Liver (tissue), 8 donors: ENCODE measurements at regions not wholly inside any gene's neighbourhood (a gene's known extent, or its start where the extent isn't known, plus 50 kb on each side); places are given as distances from the start of the nearest gene placed in this dataset.

Experiments
- DNase-seq: peaks from one replicate; pipeline ENCODE4 v3.0.0-alpha.2; 2017; ENCODE audit warnings: low spot score
- H3K27ac ChIP-seq, 2 donors: one replicate each; pipeline ENCODE4 v1.7.0; 2013; ENCODE audit warnings: inconsistent platforms in 2 of 2, low read length in 2 of 2, control low read depth in 1 of 2, low read depth in 1 of 2, mild to moderate bottlenecking in 1 of 2
- H3K27me3 ChIP-seq, 4 donors: one replicate each; pipeline versions ENCODE4 v1.6.1 to v1.7.0; 2013; ENCODE audit warnings: low read length in 3 of 4, inconsistent platforms in 1 of 4, mild to moderate bottlenecking in 1 of 4, moderate library complexity in 1 of 4; ENCODE audit not compliant: control insufficient read depth in 4 of 4, insufficient read depth in 4 of 4
- H3K36me3 ChIP-seq, 4 donors: one replicate each; pipeline versions ENCODE4 v1.6.1 to v1.7.0; 2013; ENCODE audit warnings: low read length in 3 of 4, mild to moderate bottlenecking in 3 of 4, low read depth in 1 of 4, moderate library complexity in 1 of 4; ENCODE audit not compliant: control insufficient read depth in 4 of 4, insufficient read depth in 3 of 4
- H3K4me1 ChIP-seq, 4 donors: one replicate each; pipeline versions ENCODE4 v1.6.1 to v1.7.0; 2013; ENCODE audit warnings: low read length in 3 of 4, mild to moderate bottlenecking in 3 of 4, moderate library complexity in 1 of 4; ENCODE audit not compliant: control insufficient read depth in 4 of 4, insufficient read depth in 4 of 4
- H3K4me3 ChIP-seq, 3 donors: one replicate each; pipeline versions ENCODE4 v1.6.1 to v1.7.0; 2013; ENCODE audit warnings: low read length in 3 of 3, control low read depth in 1 of 3, low read depth in 1 of 3, mild to moderate bottlenecking in 1 of 3
- H3K9ac ChIP-seq, 2 donors: one replicate each; pipeline ENCODE4 v1.7.0; 2013; ENCODE audit warnings: low read length in 2 of 2, mild to moderate bottlenecking in 2 of 2, moderate library complexity in 2 of 2, control low read depth in 1 of 2, low read depth in 1 of 2
- H3K9me3 ChIP-seq, 4 donors: one replicate each; pipeline versions ENCODE4 v1.6.1 to v1.7.0; 2013; ENCODE audit warnings: low read length in 3 of 4; ENCODE audit not compliant: control insufficient read depth in 4 of 4
- EGR1 ChIP-seq, 2 donors: IDR thresholded peaks; 2 replicates each; pipeline ENCODE4 v1.6.1; 2016 to 2018; ENCODE audit warnings: antibody characterized with exemption in 2 of 2, low read depth in 2 of 2
- FOXA1 ChIP-seq: IDR thresholded peaks from 2 replicates; pipeline ENCODE4 v1.6.1; 2016; ENCODE audit warnings: antibody characterized with exemption
- FOXA2 ChIP-seq: IDR thresholded peaks from 2 replicates; pipeline ENCODE4 v1.6.1; 2016; ENCODE audit warnings: antibody characterized with exemption
- GABPA ChIP-seq, 2 donors: IDR thresholded peaks in 1 of 2; conservative IDR thresholded peaks in 1 of 2; 2 replicates each; pipeline ENCODE4 v1.6.1; 2016; ENCODE audit warnings: antibody characterized with exemption in 2 of 2, mild to moderate bottlenecking in 1 of 2, moderate library complexity in 1 of 2
- HNF4A ChIP-seq, 2 donors: conservative IDR thresholded peaks; 2 replicates each; pipeline ENCODE4 v1.6.1; 2016; ENCODE audit warnings: antibody characterized with exemption in 2 of 2, mild to moderate bottlenecking in 2 of 2
- HNF4G ChIP-seq: IDR thresholded peaks from 2 replicates; pipeline ENCODE4 v1.6.1; 2016; ENCODE audit warnings: antibody characterized with exemption
- JUND ChIP-seq, 2 donors: IDR thresholded peaks; 2 replicates each; pipeline ENCODE4 v1.6.1; 2016; ENCODE audit warnings: antibody characterized with exemption in 2 of 2
- NR2F2 ChIP-seq: IDR thresholded peaks from 2 replicates; pipeline ENCODE4 v1.6.1; 2016; ENCODE audit warnings: antibody characterized with exemption
- RAD21 ChIP-seq, 2 donors: IDR thresholded peaks; 2 replicates each; pipeline ENCODE4 v1.6.1; 2016; ENCODE audit warnings: antibody characterized with exemption in 2 of 2, mild to moderate bottlenecking in 2 of 2
- RXRA ChIP-seq, 2 donors: IDR thresholded peaks; 2 replicates each; pipeline ENCODE4 v1.6.1; 2017 to 2018; ENCODE audit warnings: antibody characterized with exemption in 2 of 2, mild to moderate bottlenecking in 1 of 2
- SP1 ChIP-seq: IDR thresholded peaks from 2 replicates; pipeline ENCODE4 v1.6.1; 2018; ENCODE audit warnings: antibody characterized with exemption, mild to moderate bottlenecking
- TAF1 ChIP-seq: conservative IDR thresholded peaks from 2 replicates; pipeline ENCODE4 v1.6.1; 2016; ENCODE audit warnings: antibody characterized with exemption, mild to moderate bottlenecking
- YY1 ChIP-seq: IDR thresholded peaks from 2 replicates; pipeline ENCODE4 v1.6.1; 2016; ENCODE audit warnings: antibody characterized with exemption, mild to moderate bottlenecking
- WGBS: extraction: QIAGEN DNeasy Blood & Tissue Kit; methylation state at CpG from one replicate; pipeline ENCODE4 v1.1.7; 2013; 5-methylcytosine and 5-hydroxymethylcytosine counted together
- TF ChIP-seq, protein P1 (sequence below): IDR thresholded peaks from 2 replicates; pipeline ENCODE4 v1.6.1; 2016; ENCODE audit warnings: antibody characterized with exemption
- TF ChIP-seq, protein P2 (sequence below): IDR thresholded peaks from 2 replicates; pipeline ENCODE4 v1.6.1; 2016; ENCODE audit warnings: antibody characterized with exemption
- TF ChIP-seq, protein P3 (sequence below): IDR thresholded peaks from 2 replicates; pipeline ENCODE4 v1.6.1; 2016; ENCODE audit warnings: antibody characterized with exemption
- TF ChIP-seq, protein P4 (sequence below): fragments of 150-350 bp; IDR thresholded peaks from 2 replicates; pipeline ENCODE4 v1.5.1; 2017; ENCODE audit warnings: improper control_type of control experiment, low read depth, low read length; ENCODE audit not compliant: missing input control
- TF ChIP-seq, protein P5 (sequence below): IDR thresholded peaks from 2 replicates; pipeline ENCODE4 v1.6.1; 2016; ENCODE audit warnings: antibody characterized with exemption, mild to moderate bottlenecking
- donor health status: healthy.
- donor health status: healthy.
- donor health status: healthy.
- donor health status: healthy.
- donor health status: healthy.

DNA sequence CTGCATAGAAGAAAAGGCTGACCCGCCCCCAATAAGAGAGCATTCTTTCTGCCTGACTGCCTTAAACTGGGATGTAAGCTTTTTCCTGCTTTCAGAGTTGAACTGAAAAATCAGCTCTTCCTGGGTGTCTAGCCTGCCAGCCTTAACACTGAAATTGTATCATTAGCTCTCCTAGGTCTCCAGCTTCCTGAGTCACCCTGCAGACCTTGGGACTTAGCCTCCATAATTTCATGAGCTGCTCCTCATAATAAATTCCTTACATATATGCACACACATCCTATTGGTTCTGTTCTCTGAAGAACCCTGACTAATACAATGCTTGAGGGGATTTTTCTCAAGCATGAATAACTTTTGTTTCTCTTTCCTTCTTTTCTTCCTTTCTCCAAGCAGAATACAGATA, 76.4 kb upstream of the FAR2 start:
- DNase-seq, result no peak
- Histone ChIP-seq H3K9me3 (no peaks in the 10 kb centered on the region), H3K36me3 (no peaks in the 10 kb centered on the region), H3K9ac (no peak overlapping the region), H3K4me1 (no peaks in the 10 kb centered on the region), H3K27ac (no peak overlapping the region), H3K4me3 (no peak overlapping the region), H3K27me3 (no peaks in the 10 kb centered on the region)
- 85% methylated on average over 1 of the region's 1 CpG for WGBS
- TF ChIP-seq SP1 (no peak), RXRA (IDR thresholded peaks at IDR 0.05) (no peak), FOXA1 (no peak), RAD21 (IDR thresholded peaks at IDR 0.05) (no peak), NR2F2 (no peak), HNF4G (no peak), JUND (IDR thresholded peaks at IDR 0.05) (no peak), FOXA2 (no peak), HNF4A (conservative IDR thresholded peaks at IDR 0.05) (no peak), GABPA (IDR thresholded peaks at IDR 0.05 in 1 of 2, conservative IDR thresholded peaks at IDR 0.05 in 1 of 2) (no peak), EGR1 (IDR thresholded peaks at IDR 0.05; ENCODE audit: low read depth in 2 of 2) (no peak), TAF1 (no peak), YY1 (no peak)
- TF ChIP-seq, protein P1, sequence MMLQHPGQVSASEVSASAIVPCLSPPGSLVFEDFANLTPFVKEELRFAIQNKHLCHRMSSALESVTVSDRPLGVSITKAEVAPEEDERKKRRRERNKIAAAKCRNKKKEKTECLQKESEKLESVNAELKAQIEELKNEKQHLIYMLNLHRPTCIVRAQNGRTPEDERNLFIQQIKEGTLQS, result no peak
- TF ChIP-seq, protein P2, sequence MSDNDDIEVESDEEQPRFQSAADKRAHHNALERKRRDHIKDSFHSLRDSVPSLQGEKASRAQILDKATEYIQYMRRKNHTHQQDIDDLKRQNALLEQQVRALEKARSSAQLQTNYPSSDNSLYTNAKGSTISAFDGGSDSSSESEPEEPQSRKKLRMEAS, result no peak
- TF ChIP-seq, protein P3, sequence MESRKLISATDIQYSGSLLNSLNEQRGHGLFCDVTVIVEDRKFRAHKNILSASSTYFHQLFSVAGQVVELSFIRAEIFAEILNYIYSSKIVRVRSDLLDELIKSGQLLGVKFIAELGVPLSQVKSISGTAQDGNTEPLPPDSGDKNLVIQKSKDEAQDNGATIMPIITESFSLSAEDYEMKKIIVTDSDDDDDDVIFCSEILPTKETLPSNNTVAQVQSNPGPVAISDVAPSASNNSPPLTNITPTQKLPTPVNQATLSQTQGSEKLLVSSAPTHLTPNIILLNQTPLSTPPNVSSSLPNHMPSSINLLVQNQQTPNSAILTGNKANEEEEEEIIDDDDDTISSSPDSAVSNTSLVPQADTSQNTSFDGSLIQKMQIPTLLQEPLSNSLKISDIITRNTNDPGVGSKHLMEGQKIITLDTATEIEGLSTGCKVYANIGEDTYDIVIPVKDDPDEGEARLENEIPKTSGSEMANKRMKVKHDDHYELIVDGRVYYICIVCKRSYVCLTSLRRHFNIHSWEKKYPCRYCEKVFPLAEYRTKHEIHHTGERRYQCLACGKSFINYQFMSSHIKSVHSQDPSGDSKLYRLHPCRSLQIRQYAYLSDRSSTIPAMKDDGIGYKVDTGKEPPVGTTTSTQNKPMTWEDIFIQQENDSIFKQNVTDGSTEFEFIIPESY, result no peak
- TF ChIP-seq, protein P4, sequence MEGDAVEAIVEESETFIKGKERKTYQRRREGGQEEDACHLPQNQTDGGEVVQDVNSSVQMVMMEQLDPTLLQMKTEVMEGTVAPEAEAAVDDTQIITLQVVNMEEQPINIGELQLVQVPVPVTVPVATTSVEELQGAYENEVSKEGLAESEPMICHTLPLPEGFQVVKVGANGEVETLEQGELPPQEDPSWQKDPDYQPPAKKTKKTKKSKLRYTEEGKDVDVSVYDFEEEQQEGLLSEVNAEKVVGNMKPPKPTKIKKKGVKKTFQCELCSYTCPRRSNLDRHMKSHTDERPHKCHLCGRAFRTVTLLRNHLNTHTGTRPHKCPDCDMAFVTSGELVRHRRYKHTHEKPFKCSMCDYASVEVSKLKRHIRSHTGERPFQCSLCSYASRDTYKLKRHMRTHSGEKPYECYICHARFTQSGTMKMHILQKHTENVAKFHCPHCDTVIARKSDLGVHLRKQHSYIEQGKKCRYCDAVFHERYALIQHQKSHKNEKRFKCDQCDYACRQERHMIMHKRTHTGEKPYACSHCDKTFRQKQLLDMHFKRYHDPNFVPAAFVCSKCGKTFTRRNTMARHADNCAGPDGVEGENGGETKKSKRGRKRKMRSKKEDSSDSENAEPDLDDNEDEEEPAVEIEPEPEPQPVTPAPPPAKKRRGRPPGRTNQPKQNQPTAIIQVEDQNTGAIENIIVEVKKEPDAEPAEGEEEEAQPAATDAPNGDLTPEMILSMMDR, result no peak
- TF ChIP-seq, protein P5, sequence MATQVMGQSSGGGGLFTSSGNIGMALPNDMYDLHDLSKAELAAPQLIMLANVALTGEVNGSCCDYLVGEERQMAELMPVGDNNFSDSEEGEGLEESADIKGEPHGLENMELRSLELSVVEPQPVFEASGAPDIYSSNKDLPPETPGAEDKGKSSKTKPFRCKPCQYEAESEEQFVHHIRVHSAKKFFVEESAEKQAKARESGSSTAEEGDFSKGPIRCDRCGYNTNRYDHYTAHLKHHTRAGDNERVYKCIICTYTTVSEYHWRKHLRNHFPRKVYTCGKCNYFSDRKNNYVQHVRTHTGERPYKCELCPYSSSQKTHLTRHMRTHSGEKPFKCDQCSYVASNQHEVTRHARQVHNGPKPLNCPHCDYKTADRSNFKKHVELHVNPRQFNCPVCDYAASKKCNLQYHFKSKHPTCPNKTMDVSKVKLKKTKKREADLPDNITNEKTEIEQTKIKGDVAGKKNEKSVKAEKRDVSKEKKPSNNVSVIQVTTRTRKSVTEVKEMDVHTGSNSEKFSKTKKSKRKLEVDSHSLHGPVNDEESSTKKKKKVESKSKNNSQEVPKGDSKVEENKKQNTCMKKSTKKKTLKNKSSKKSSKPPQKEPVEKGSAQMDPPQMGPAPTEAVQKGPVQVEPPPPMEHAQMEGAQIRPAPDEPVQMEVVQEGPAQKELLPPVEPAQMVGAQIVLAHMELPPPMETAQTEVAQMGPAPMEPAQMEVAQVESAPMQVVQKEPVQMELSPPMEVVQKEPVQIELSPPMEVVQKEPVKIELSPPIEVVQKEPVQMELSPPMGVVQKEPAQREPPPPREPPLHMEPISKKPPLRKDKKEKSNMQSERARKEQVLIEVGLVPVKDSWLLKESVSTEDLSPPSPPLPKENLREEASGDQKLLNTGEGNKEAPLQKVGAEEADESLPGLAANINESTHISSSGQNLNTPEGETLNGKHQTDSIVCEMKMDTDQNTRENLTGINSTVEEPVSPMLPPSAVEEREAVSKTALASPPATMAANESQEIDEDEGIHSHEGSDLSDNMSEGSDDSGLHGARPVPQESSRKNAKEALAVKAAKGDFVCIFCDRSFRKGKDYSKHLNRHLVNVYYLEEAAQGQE, result no peak
